Keratinocyte (primary cell): ENCODE measurements at regions not wholly inside any gene's neighbourhood (a gene's known extent, or its start where the extent isn't known, plus 50 kb on each side); places are given as distances from the start of the nearest gene placed in this dataset.

Source experiments
- DNase-seq: peaks from one replicate; pipeline ENCODE4 v3.0.0-alpha.2; 2011; ENCODE audit warnings: low read depth, missing footprints, low spot score
- FAIRE-seq: peaks from 2 replicates; lab custom pipeline; 2011; peaks lifted over from hg19 to GRCh38; lab: Jason Lieb, UNC
- H2AFZ ChIP-seq: 2 replicates; pipeline ENCODE4 v1.6.0; 2012; ENCODE audit warnings: low read length, control low read depth, inconsistent platforms; ENCODE audit not compliant: control insufficient read depth
- H3K27ac ChIP-seq: 2 replicates; pipeline ENCODE4 v1.5.1; 2011; ENCODE audit warnings: low read length; ENCODE audit not compliant: control insufficient read depth, insufficient read depth
- H3K27me3 ChIP-seq: 3 replicates; pipeline ENCODE4 v1.6.0; 2011; ENCODE audit warnings: low read length; ENCODE audit not compliant: control insufficient read depth, insufficient read depth; ENCODE audit errors: extremely low read depth
- H3K36me3 ChIP-seq, 2 experiments: 2 replicates in 1 of 2; 3 replicates in 1 of 2; pipeline ENCODE4 v1.5.1; 2011; ENCODE audit warnings: low read length in 2 of 2, mild to moderate bottlenecking in 1 of 2; ENCODE audit not compliant: control insufficient read depth in 2 of 2, insufficient read depth in 2 of 2; ENCODE audit errors: extremely low read depth in 1 of 2
- H3K4me1 ChIP-seq: 3 replicates; pipeline ENCODE4 v1.5.1; 2011; ENCODE audit warnings: low read length; ENCODE audit not compliant: control insufficient read depth, insufficient read depth; ENCODE audit errors: extremely low read depth
- H3K4me2 ChIP-seq: 3 replicates; pipeline ENCODE4 v1.6.0; 2011; ENCODE audit warnings: low read depth, low read length; ENCODE audit not compliant: control insufficient read depth, insufficient read depth; ENCODE audit errors: extremely low read depth
- H3K4me3 ChIP-seq, 3 experiments: fragments of 200-600 bp in 1 of 3; sonication (generic) in 1 of 3; 2 replicates in 2 of 3; 3 replicates in 1 of 3; pipeline ENCODE4 v1.5.1; 2011 to 2016; ENCODE audit warnings: low read length in 3 of 3, mild to moderate bottlenecking in 3 of 3, control low read depth in 2 of 3, inconsistent platforms in 1 of 3, low read depth in 1 of 3, mixed read lengths in 1 of 3, mixed run types in 1 of 3, moderate library complexity in 1 of 3; ENCODE audit not compliant: control insufficient read depth in 2 of 3, insufficient read depth in 2 of 3; ENCODE audit errors: extremely low read depth in 1 of 3
- H3K79me2 ChIP-seq: 2 replicates; pipeline ENCODE4 v1.6.0; 2012; ENCODE audit warnings: low read length; ENCODE audit not compliant: control insufficient read depth, insufficient read depth
- H3K9ac ChIP-seq: 3 replicates; pipeline ENCODE4 v1.6.0; 2011; ENCODE audit warnings: low read length; ENCODE audit not compliant: control insufficient read depth, insufficient read depth; ENCODE audit errors: extremely low read depth
- H3K9me1 ChIP-seq: 3 replicates; pipeline ENCODE4 v1.6.0; 2011; ENCODE audit warnings: low read length; ENCODE audit not compliant: control insufficient read depth, insufficient read depth; ENCODE audit errors: extremely low read depth
- H3K9me3 ChIP-seq: 2 replicates; pipeline ENCODE4 v1.5.1; 2012; ENCODE audit warnings: low read depth, low read length; ENCODE audit not compliant: control insufficient read depth
- H4K20me1 ChIP-seq: 3 replicates; pipeline ENCODE4 v1.6.0; 2011; ENCODE audit warnings: low read length; ENCODE audit not compliant: control insufficient read depth, insufficient read depth; ENCODE audit errors: extremely low read depth
- EZH2 ChIP-seq: IDR thresholded peaks from one replicate; pipeline ENCODE4 v1.6.1; 2012; ENCODE audit warnings: inconsistent platforms, mild to moderate bottlenecking, low read length, moderate library complexity
- dilution Hi-C: fragments of 300-500 bp; cut with MboI; formaldehyde crosslinking; loops from one replicate; pipeline ENCODE4 v1.7.0; 2020; ENCODE audit warnings: low sequenced_read_pairs; ENCODE audit not compliant: extremely low pct_ligation_motif_present
- TF ChIP-seq, protein P1 (sequence below), 3 experiments: IDR thresholded peaks in 1 of 3; conservative IDR thresholded peaks in 1 of 3; optimal IDR thresholded peaks in 1 of 3; 2 replicates in 2 of 3; 3 replicates in 1 of 3; pipeline versions ENCODE3 to v1.5.1; 2011; ENCODE audit warnings: low read length in 3 of 3, mild to moderate bottlenecking in 3 of 3, moderate library complexity in 2 of 3, control low read depth in 1 of 3, inconsistent platforms in 1 of 3; ENCODE audit not compliant: insufficient read depth in 2 of 3; ENCODE audit errors: extremely low read depth in 1 of 3

GRCh38 chr5:130324953-130325671, 420.8 kb downstream of the CHSY3 start:
- DNase-seq = no peak
- FAIRE-seq = no peak

GRCh38 chr5:130323804-130324454, 419.7 kb downstream of the CHSY3 start:
- H3K27ac ChIP-seq = peak overlapping the region; percentile 33
- no peak overlapping the region for H3K4me3 ChIP-seq
- no peaks in the 10 kb centered on the region for H3K36me3 ChIP-seq
- TF ChIP-seq EZH2 = no peak
- TF ChIP-seq, protein P1, sequence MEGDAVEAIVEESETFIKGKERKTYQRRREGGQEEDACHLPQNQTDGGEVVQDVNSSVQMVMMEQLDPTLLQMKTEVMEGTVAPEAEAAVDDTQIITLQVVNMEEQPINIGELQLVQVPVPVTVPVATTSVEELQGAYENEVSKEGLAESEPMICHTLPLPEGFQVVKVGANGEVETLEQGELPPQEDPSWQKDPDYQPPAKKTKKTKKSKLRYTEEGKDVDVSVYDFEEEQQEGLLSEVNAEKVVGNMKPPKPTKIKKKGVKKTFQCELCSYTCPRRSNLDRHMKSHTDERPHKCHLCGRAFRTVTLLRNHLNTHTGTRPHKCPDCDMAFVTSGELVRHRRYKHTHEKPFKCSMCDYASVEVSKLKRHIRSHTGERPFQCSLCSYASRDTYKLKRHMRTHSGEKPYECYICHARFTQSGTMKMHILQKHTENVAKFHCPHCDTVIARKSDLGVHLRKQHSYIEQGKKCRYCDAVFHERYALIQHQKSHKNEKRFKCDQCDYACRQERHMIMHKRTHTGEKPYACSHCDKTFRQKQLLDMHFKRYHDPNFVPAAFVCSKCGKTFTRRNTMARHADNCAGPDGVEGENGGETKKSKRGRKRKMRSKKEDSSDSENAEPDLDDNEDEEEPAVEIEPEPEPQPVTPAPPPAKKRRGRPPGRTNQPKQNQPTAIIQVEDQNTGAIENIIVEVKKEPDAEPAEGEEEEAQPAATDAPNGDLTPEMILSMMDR (optimal IDR thresholded peaks at IDR 0.05 in 1 of 3, IDR thresholded peaks at IDR 0.05 in 1 of 3, conservative IDR thresholded peaks at IDR 0.05 in 1 of 3; ENCODE audit: extremely low read depth in 1 of 3, insufficient read depth in 2 of 3, low read length in 3 of 3) = no peak
- dilution Hi-C loops = no loop called here
- peaks cover 2% of the 10 kb centered on the region for H3K9me3 ChIP-seq
- FAIRE-seq (peak; percentile 67), DNase-seq (peak; percentile 50)
- H3K4me1 ChIP-seq = peaks cover 11% of the 10 kb centered on the region
- H3K27me3 ChIP-seq = no peaks in the 10 kb centered on the region
- H3K9ac ChIP-seq = no peak overlapping the region
- H4K20me1 ChIP-seq = no peaks in the 10 kb centered on the region
- no peak overlapping the region for H3K4me2 ChIP-seq
- peak overlapping the region; percentile 36 for H2AFZ ChIP-seq
- no peaks in the 10 kb centered on the region for H3K79me2 ChIP-seq
- H3K9me1 ChIP-seq = no peaks in the 10 kb centered on the region

More at GRCh38 chr5:130324953-130325671, 420.8 kb downstream of the CHSY3 start:
- Histone ChIP-seq H3K9ac (no peak overlapping the region), H2AFZ (no peak overlapping the region), H3K4me1 (peaks cover 11% of the 10 kb centered on the region), H3K4me2 (no peak overlapping the region), H3K9me1 (no peaks in the 10 kb centered on the region), H4K20me1 (no peaks in the 10 kb centered on the region), H3K36me3 (no peaks in the 10 kb centered on the region), H3K4me3 (no peak overlapping the region), H3K79me2 (no peaks in the 10 kb centered on the region), H3K27me3 (no peaks in the 10 kb centered on the region), H3K27ac (no peak overlapping the region), H3K9me3 (peaks cover 2% of the 10 kb centered on the region)
- dilution Hi-C loops = no loop called here
- TF ChIP-seq, protein P1 (optimal IDR thresholded peaks at IDR 0.05 in 1 of 3, IDR thresholded peaks at IDR 0.05 in 1 of 3, conservative IDR thresholded peaks at IDR 0.05 in 1 of 3; ENCODE audit: extremely low read depth in 1 of 3, insufficient read depth in 2 of 3, low read length in 3 of 3) = no peak
- no peak for TF ChIP-seq EZH2
